Lung (tissue), 11 donors: ENCODE measurements at regions not wholly inside any gene's neighbourhood (a gene's known extent, or its start where the extent isn't known, plus 50 kb on each side); places are given as distances from the start of the nearest gene placed in this dataset.

Source experiments
- ATAC-seq: fragments of 200-7000 bp; cut with Tn5 transposase; one replicate; pipeline ENCODE4 v1.9.1; 2020; ENCODE audit warnings: moderate number of reproducible peaks; ENCODE audit not compliant: insufficient read depth, low FRiP score
- DNase-seq, 3 donors: peaks; one replicate each; pipeline ENCODE4 v3.0.0-alpha.2; 2013 to 2017
- H3K27ac ChIP-seq, 2 donors: one replicate each; pipeline ENCODE4 v1.5.1; 2013; ENCODE audit warnings: mild to moderate bottlenecking in 2 of 2, moderate library complexity in 2 of 2, control low read depth in 1 of 2, inconsistent platforms in 1 of 2, low read depth in 1 of 2, low read length in 1 of 2
- H3K27me3 ChIP-seq, 3 donors: one replicate each; pipeline ENCODE4 v1.5.1; 2013; ENCODE audit warnings: low read length in 2 of 3; ENCODE audit not compliant: control insufficient read depth in 3 of 3, insufficient read depth in 3 of 3
- H3K36me3 ChIP-seq, 4 donors: one replicate each; pipeline ENCODE4 v1.5.1; 2013; ENCODE audit warnings: low read length in 4 of 4, mild to moderate bottlenecking in 1 of 4, moderate library complexity in 1 of 4; ENCODE audit not compliant: control insufficient read depth in 4 of 4, insufficient read depth in 4 of 4
- H3K4me1 ChIP-seq, 5 donors: one replicate each; pipeline ENCODE4 v1.5.1; 2013; ENCODE audit warnings: low read length in 5 of 5, mild to moderate bottlenecking in 2 of 5, moderate library complexity in 1 of 5; ENCODE audit not compliant: control insufficient read depth in 5 of 5, insufficient read depth in 5 of 5
- H3K4me3 ChIP-seq: one replicate; pipeline ENCODE4 v1.5.1; 2013; ENCODE audit warnings: mild to moderate bottlenecking, control low read depth, moderate library complexity
- H3K9ac ChIP-seq, 2 donors: one replicate each; pipeline ENCODE4 v1.5.1; 2013; ENCODE audit warnings: low read length in 2 of 2, control low read depth in 1 of 2; ENCODE audit not compliant: insufficient read depth in 1 of 2
- H3K9me3 ChIP-seq, 4 donors: one replicate each; pipeline ENCODE4 v1.5.1; 2013; ENCODE audit warnings: low read length in 3 of 4, mild to moderate bottlenecking in 1 of 4, moderate library complexity in 1 of 4; ENCODE audit not compliant: control insufficient read depth in 4 of 4, insufficient read depth in 3 of 4
- WGBS, 2 donors: extraction: QIAGEN DNeasy Blood & Tissue Kit; methylation state at CpG; one replicate each; pipeline ENCODE4 v1.1.7; 2013; 5-methylcytosine and 5-hydroxymethylcytosine counted together
- TF ChIP-seq, protein P1 (sequence below): IDR thresholded peaks from 2 replicates; pipeline ENCODE4 v1.5.1; 2012; ENCODE audit warnings: mild to moderate bottlenecking; ENCODE audit errors: control extremely low read depth, extremely low read depth
- donor health status: control.
- donor health status: control.
- donor health status: Bipolar disorder and iron deficiency.
- donor health status: healthy.
- donor health status: DM: yes; HTN: yes; CAD: no.

DNA sequence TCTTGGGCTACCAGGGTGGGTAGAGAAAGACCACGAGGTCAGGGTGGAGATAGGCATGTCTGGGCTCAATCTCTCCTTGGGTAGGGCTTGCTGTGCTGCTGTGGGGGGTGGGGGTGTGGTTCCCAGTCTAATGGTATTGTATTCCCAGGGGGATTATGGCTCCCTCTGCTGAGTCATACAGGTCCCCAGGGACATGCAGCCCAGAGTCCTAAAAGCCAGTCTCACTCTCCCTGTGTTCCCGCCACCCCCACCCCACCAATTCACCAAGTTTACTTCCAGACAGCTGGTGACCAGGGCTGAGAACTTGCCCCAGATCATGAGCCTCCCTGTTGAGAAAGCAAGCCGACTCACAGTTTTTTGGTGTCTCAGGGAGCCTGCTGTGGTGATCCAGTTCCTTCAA lies 367.6 kb downstream of the C12orf75 start:
- no peak for ATAC-seq
- 80 to 91% methylated on average over 3 of the region's 3 CpGs for WGBS, 2 donors
- Histone ChIP-seq H3K27me3 (no peaks in the 10 kb centered on the region), H3K4me3 (no peak overlapping the region), H3K27ac (no peak overlapping the region), H3K4me1 (no peaks in the 10 kb centered on the region), H3K36me3 (no peaks in the 10 kb centered on the region), H3K9me3 (no peaks in the 10 kb centered on the region), H3K9ac (no peak overlapping the region)
- no peak for DNase-seq
- TF ChIP-seq, protein P1, sequence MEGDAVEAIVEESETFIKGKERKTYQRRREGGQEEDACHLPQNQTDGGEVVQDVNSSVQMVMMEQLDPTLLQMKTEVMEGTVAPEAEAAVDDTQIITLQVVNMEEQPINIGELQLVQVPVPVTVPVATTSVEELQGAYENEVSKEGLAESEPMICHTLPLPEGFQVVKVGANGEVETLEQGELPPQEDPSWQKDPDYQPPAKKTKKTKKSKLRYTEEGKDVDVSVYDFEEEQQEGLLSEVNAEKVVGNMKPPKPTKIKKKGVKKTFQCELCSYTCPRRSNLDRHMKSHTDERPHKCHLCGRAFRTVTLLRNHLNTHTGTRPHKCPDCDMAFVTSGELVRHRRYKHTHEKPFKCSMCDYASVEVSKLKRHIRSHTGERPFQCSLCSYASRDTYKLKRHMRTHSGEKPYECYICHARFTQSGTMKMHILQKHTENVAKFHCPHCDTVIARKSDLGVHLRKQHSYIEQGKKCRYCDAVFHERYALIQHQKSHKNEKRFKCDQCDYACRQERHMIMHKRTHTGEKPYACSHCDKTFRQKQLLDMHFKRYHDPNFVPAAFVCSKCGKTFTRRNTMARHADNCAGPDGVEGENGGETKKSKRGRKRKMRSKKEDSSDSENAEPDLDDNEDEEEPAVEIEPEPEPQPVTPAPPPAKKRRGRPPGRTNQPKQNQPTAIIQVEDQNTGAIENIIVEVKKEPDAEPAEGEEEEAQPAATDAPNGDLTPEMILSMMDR: no peak

DNA sequence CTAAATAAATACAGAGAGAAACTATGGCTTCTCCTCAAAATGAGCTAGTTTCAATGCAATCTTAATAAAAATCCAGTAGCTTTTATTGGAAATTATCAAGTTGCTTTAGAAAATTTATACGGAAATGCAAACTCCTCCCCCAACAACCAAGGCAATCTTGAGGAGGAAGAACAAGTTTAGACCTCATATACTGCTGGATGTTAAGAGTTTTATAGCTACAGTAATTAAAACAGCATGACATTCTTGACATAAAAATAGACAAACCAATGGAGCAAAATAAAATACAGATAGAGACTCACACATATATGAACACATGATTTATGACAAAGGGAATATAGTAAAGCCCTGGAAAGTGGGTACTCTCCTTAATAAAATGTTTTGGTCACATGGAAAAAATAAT lies 368.7 kb downstream of the C12orf75 start:
- no peaks in the 10 kb centered on the region for H3K27me3 ChIP-seq
- no peak overlapping the region for H3K4me3 ChIP-seq
- peaks cover 0 to 1% (median 0%) of the 10 kb centered on the region in 5 donors for H3K4me1 ChIP-seq
- DNase-seq (no peak), ATAC-seq (no peak)
- H3K9ac ChIP-seq: no peak overlapping the region
- WGBS, 2 donors: 97% methylated on average over 1 of the region's 1 CpG
- H3K9me3 ChIP-seq: no peaks in the 10 kb centered on the region
- H3K27ac ChIP-seq: no peak overlapping the region
- TF ChIP-seq, protein P1: no peak
- no peaks in the 10 kb centered on the region for H3K36me3 ChIP-seq

DNA sequence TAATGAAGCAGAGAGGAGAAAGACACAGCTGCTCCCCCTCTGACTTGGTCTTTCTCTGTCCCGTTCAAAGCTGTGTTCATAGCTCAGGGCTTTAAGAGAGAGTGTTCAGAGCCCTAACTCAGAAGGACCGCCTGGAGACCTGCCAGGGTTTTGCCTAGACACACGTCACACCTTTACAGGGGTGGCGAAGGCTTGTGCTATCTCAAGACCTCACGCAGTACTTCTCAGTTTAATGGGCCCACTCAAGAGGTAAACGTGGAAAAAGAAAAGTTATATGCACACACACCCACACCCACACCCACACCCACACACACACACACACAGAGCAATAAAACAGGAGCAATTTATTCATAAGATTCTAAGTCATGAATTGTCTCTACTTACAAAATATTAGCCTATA lies 374.3 kb downstream of the C12orf75 start:
- no peaks in the 10 kb centered on the region for H3K9me3 ChIP-seq
- no peak for ATAC-seq
- H3K36me3 ChIP-seq: no peaks in the 10 kb centered on the region
- H3K9ac ChIP-seq: no peak overlapping the region
- TF ChIP-seq, protein P1: no peak
- no peak overlapping the region for H3K27ac ChIP-seq
- WGBS, 2 donors: 57 to 76% methylated on average over 6 of the region's 6 CpGs
- H3K27me3 ChIP-seq: no peaks in the 10 kb centered on the region
- peak; percentile 33 to 68 (median 55) for DNase-seq
- H3K4me3 ChIP-seq: no peak overlapping the region
- peaks cover 0 to 16% (median 6%) of the 10 kb centered on the region in 5 donors for H3K4me1 ChIP-seq

DNA sequence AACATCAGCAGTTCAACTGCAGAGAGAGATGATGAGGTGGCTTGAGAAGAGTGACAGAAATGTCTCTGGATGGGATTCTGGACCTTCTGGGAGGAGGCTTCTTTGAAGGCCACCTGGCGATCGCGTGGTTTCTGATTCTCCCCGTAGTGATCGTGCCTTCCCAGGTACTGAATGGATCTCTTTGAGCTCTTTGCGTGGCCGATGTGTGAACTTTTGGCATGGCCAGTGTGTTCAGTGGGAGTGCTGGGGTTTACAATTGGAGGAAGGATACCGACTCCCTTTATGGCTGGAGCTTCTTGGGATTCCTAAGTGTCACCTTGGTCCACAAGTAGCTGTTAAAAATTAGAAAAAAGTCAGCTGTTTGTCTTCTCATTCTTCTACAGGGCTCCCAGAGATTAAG lies 374.7 kb downstream of the C12orf75 start:
- Histone ChIP-seq H3K9me3 (no peaks in the 10 kb centered on the region), H3K36me3 (no peaks in the 10 kb centered on the region), H3K27me3 (no peaks in the 10 kb centered on the region), H3K9ac (no peak overlapping the region), H3K4me3 (no peak overlapping the region), H3K4me1 (peaks cover 0 to 16% (median 6%) of the 10 kb centered on the region in 5 donors), H3K27ac (no peak overlapping the region)
- TF ChIP-seq, protein P1: no peak
- DNase-seq (no peak), ATAC-seq (no peak)
- 82 to 89% methylated on average over 8 of the region's 8 CpGs for WGBS, 2 donors
